NCI-H1092 (cell line): ENCODE measurements at regions not wholly inside any gene's neighbourhood (a gene's known extent, or its start where the extent isn't known, plus 50 kb on each side); places are given as distances from the start of the nearest gene placed in this dataset.
"Not testable (repeated sequence)": the region's sequence is repeated elsewhere in the genome, so short reads cannot be mapped to it uniquely, and the experiment has no call there.

Source experiments
- DNase-seq: peaks from one replicate; lab custom pipeline; 2025; lab: John Stamatoyannopoulos, UW

GRCh38 chr7:34332006-34332405, 326.0 kb upstream of the NPSR1 start:
- DNase-seq: no peak

DNA sequence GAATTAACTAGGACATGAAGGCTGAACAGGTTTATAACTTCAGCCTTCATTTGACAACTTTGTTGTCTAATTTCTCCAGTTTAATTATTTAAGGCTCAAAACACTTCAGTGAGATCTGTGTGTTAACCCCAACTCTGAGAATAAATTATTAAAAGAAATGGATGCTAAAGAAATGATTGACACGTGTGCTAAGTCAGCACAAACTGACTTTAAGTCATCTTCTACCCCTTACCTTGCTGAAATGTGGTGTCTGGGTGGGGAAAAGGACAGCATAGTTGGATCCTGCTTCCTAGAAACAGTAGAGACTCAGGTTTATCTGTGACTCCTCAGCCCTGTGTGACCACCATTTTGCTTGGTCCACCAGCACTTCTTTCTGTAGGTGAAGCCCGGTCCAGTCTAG, 324.8 kb upstream of the NPSR1 start:
- no peak for DNase-seq

DNA sequence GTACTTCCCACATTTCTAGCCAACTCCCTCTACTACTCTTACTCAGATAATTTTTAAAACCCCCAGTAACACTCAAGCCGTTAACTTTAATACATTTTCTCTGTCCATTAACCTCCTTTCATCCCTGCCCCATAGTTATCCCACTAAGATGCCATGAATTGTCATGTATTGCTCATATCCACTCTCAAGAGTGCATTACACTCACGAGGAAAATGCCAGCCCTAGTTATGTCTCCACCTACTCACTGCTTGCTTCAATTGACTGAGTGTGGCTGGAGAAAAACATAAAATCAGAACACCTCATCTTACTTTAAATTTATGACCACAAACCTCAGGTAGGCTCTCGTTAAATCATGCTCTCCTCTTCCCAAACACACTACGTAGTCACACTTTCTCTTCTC, 324.1 kb upstream of the NPSR1 start:
- no peak for DNase-seq

GRCh38 chr7:34337163-34337562, 320.9 kb upstream of the NPSR1 start:
- no peak for DNase-seq

GRCh38 chr7:34338961-34339526, 319.0 kb upstream of the NPSR1 start:
- no peak for DNase-seq

GRCh38 chr7:34341326-34341725, 316.7 kb upstream of the NPSR1 start:
- no peak for DNase-seq

GRCh38 chr7:34342387-34342786, 315.6 kb upstream of the NPSR1 start:
- DNase-seq: no peak

GRCh38 chr7:34343667-34344066, 314.4 kb upstream of the NPSR1 start:
- DNase-seq: no peak

DNA sequence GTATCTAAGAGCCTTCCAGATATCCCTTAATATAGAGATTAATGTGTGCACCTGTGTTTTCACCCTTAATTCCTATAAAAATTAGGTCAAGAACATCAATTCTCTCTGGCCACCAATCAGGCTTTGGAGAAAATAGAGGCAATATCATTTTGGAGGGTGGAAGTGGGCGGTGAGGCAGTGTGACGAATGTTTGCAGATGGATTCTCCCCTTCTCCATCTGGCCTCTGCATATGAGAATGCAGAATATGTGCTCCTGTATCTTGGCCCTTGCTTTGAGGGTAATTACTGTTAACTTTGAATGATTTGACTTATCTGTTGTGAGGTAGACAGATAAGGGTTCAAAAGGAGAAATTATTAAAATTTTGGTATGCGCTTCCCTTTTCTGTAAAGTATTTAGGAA, 304.0 kb upstream of the NPSR1 start:
- DNase-seq: no peak

DNA sequence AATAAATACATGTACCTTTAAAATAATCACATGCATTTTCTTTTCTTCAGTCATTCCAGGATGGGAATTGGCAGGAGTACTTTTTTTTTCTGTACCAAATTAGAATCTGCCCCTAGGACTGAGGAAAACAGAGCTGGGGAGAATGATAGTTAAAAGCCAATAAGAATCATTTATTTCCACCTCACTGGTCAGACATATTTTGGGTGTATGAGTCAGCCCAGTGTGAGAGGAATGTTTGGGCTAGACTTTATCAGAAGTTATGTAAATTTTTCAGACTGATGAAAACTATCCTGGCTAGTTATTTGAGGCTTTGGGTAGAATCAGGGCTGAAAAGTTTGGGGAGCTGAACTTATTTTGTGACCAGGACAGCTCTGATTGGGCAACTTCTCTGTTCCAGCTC, 303.1 kb upstream of the NPSR1 start:
- DNase-seq: no peak

- DNase-seq: no peak
Measured at GRCh38 chr7:34357068-34357467, 300.9 kb upstream of the NPSR1 start.

GRCh38 chr7:34357946-34358345, 300.1 kb upstream of the NPSR1 start:
- DNase-seq: no peak

- DNase-seq: not testable (repeated sequence)
Measured at GRCh38 chr7:34358578-34358977, 299.4 kb upstream of the NPSR1 start.

DNA sequence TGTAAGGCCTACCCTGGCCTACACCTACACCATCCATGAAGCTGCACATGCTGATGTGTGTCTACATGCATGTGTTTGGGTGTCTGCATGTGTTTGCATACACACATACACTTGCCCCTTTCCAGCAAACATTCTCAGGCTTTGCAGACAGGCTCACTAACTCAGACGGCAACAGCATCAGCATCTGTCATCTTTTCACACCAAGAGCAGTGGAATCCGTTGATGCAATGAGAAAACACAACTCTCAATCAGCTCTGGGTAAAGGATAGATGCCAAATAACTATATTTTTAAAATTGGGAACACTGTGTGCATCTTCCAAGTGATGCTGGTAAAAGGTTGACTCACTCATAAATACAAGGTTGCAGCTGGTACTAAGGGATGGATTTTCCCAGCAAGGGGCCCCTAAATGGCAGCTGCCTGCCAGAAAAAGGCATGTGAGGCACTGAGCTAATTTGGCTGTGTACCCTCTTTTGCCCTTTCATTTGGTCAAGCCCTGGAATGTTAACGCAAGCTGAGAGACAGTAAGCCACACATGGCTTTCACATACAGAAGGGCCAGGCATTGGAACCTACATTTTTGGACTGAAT, 296.3 kb upstream of the NPSR1 start:
- DNase-seq: no peak

- no peak for DNase-seq
Measured at GRCh38 chr7:34362621-34363020, 295.4 kb upstream of the NPSR1 start.

DNA sequence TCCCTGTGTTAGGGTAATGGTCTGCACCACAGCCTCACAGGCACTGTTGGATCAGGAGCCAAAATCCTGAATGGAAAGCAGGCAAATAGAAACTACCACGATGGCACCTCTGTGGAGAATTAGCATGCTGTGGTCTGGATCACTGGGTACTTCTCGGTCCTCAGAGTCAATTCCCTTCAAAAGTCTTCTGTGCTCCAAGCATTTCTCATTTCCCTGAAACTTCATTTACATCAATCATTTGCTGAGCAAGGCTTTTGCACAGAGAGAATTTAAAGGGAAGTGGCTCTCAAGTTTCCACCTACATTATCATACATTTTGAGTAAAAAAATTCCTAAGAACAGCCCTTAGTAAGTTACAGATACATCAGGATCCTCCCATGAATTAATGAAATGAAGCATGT, 293.9 kb upstream of the NPSR1 start:
- no peak for DNase-seq

GRCh38 chr7:34365011-34365410, 293.0 kb upstream of the NPSR1 start:
- no peak for DNase-seq

DNA sequence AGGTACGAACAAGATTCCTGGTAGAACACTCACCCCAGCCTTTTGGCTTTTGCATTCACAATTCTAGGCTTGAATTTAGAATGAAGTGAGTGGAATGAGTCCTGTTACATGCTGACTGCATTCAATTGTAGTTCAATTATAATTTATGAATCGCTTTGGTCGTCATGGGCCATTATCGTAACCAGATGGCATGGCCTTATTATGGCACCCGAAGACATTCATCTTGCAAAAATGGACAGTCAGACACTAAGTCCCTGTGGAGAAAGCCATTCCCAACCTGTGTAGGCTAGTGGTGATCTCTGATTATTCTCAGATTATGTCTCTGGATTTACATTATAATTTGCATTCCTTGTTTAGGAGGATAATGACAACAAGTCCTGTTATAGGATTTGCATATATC, 292.4 kb upstream of the NPSR1 start:
- no peak for DNase-seq

- DNase-seq: no peak
Measured at GRCh38 chr7:34371922-34372321, 286.1 kb upstream of the NPSR1 start.

GRCh38 chr7:34373940-34374339, 284.1 kb upstream of the NPSR1 start:
- no peak for DNase-seq

- DNase-seq: no peak
Measured at GRCh38 chr7:34382166-34382893, 275.7 kb upstream of the NPSR1 start.

GRCh38 chr7:34385384-34385783, 272.6 kb upstream of the NPSR1 start:
- no peak for DNase-seq

- DNase-seq: no peak
Measured at GRCh38 chr7:34389332-34390078, 268.5 kb upstream of the NPSR1 start.
